Osteocyte (in vitro differentiated cells): ENCODE measurements at regions not wholly inside any gene's neighbourhood (a gene's known extent, or its start where the extent isn't known, plus 50 kb on each side); places are given as distances from the start of the nearest gene placed in this dataset.

Experiments
- DNase-seq: peaks from one replicate; pipeline ENCODE4 v3.0.0; 2021; ENCODE audit warnings: mixed read lengths; ENCODE audit not compliant: unreplicated experiment; ENCODE audit errors: extremely low spot score
- H3K27ac Mint-ChIP-seq: one replicate; pipeline ENCODE4 v1.8.0; 2021; ENCODE audit warnings: mild to moderate bottlenecking, mixed read lengths; ENCODE audit not compliant: unreplicated experiment
- H3K27me3 Mint-ChIP-seq: one replicate; pipeline ENCODE4 v1.8.0; 2021; ENCODE audit warnings: mixed read lengths; ENCODE audit not compliant: unreplicated experiment
- H3K36me3 Mint-ChIP-seq: one replicate; pipeline ENCODE4 v1.8.0; 2021; ENCODE audit warnings: mixed read lengths; ENCODE audit not compliant: unreplicated experiment
- H3K4me1 Mint-ChIP-seq: one replicate; pipeline ENCODE4 v1.8.0; 2021; ENCODE audit warnings: mixed read lengths; ENCODE audit not compliant: unreplicated experiment
- H3K4me3 Mint-ChIP-seq: one replicate; pipeline ENCODE4 v1.8.0; 2021; ENCODE audit warnings: mild to moderate bottlenecking, moderate library complexity, mixed read lengths; ENCODE audit not compliant: unreplicated experiment
- H3K9me3 Mint-ChIP-seq: one replicate; pipeline ENCODE4 v1.8.0; 2021; ENCODE audit warnings: mixed read lengths; ENCODE audit not compliant: unreplicated experiment
- TF ChIP-seq, protein P1 (sequence below): fragments of 200-600 bp; sonication (generic); IDR thresholded peaks from 2 replicates; pipeline ENCODE4 v1.5.0; 2021; ENCODE audit warnings: antibody characterized with exemption, mild to moderate bottlenecking, moderate library complexity

DNA sequence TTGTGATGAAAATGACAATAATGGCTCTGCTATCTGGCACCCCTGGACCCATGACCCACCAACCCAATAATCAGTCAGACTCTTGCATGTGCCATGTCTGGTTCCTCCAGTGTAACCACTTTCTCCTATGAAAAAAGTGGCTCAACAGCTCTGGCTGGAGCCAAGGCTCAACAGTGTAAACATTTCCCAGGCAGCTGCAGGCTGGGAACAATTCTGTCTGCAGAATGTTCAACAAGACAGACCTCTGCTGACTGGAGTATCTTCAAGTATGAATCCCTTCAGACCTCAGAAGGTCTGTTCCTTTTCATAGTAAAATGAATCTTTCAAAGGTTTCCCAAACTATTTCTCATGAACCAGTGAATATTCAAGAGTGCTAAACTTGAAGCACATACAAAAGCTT, 410.1 kb upstream of the HTR2A start:
- Mint-ChIP-seq H3K9me3 (no peaks in the 10 kb centered on the region), H3K36me3 (no peaks in the 10 kb centered on the region), H3K27ac (no peak overlapping the region), H3K4me1 (peaks cover 2% of the 10 kb centered on the region), H3K27me3 (no peaks in the 10 kb centered on the region), H3K4me3 (no peak overlapping the region)
- TF ChIP-seq, protein P1, sequence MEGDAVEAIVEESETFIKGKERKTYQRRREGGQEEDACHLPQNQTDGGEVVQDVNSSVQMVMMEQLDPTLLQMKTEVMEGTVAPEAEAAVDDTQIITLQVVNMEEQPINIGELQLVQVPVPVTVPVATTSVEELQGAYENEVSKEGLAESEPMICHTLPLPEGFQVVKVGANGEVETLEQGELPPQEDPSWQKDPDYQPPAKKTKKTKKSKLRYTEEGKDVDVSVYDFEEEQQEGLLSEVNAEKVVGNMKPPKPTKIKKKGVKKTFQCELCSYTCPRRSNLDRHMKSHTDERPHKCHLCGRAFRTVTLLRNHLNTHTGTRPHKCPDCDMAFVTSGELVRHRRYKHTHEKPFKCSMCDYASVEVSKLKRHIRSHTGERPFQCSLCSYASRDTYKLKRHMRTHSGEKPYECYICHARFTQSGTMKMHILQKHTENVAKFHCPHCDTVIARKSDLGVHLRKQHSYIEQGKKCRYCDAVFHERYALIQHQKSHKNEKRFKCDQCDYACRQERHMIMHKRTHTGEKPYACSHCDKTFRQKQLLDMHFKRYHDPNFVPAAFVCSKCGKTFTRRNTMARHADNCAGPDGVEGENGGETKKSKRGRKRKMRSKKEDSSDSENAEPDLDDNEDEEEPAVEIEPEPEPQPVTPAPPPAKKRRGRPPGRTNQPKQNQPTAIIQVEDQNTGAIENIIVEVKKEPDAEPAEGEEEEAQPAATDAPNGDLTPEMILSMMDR: no peak
- no peak for DNase-seq

DNA sequence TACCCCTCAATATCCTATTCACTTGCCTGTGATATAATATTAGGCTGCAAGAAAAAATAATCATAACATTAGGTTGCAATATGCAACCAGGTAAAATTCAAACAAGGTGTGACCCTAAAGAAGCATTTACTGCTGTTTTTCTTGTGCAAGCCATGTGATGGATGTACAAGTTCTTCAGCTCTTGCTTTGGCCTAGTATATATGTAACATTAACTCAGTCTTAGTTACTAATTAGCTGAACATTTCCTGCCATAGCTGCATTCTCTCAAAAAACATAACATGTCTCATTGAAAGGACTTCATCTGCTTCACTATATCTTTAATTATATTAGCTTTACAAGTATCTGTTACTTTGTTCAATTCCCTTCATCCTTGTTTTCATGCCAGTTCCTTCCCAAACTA, 406.8 kb upstream of the HTR2A start:
- Mint-ChIP-seq H3K36me3 (no peaks in the 10 kb centered on the region), H3K9me3 (no peaks in the 10 kb centered on the region), H3K27ac (no peak overlapping the region), H3K4me1 (no peaks in the 10 kb centered on the region), H3K4me3 (no peak overlapping the region), H3K27me3 (no peaks in the 10 kb centered on the region)
- no peak for DNase-seq
- TF ChIP-seq, protein P1: no peak

DNA sequence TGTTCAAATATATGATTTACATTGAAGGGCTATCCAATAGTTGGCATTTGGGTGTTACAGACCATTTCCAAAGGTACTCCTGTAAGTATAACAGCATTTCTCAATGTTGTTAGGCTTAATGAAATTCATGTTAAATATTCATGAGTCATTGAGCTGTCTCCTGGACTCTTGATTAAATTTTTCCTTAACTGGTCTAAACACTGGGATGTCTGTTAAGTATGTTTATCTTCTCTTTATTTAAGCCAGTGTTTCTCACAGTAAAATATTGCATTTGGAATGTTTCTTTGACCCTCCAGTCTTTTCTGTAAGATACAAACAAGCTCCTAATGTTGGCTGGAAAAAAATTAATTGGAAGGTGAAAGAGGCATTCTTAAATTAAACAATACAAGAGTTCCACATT, 402.5 kb upstream of the HTR2A start:
- no peak for DNase-seq
- Mint-ChIP-seq H3K9me3 (no peaks in the 10 kb centered on the region), H3K27ac (no peak overlapping the region), H3K4me1 (no peaks in the 10 kb centered on the region), H3K36me3 (no peaks in the 10 kb centered on the region), H3K27me3 (peaks cover under 1% of the 10 kb centered on the region), H3K4me3 (no peak overlapping the region)
- TF ChIP-seq, protein P1: no peak

DNA sequence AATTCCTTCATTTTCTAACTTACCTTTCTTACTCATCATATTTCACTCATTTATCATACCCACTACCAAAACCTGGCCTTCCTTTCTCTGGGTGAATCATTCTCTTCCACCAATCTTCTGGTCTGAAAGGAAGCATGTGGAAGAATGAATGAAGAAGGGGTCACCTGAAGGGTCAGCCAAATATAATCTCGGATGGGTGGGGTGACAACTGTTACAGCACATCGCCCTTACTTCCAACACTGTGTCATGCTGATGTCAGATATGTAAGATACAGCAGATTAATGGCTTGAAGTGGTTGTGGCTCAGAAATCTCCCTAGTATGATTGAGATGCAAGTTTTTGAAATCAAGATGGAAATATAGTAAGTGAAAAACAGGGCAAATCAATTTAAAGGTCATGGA, 401.7 kb upstream of the HTR2A start:
- H3K27me3 Mint-ChIP-seq: peaks cover 5% of the 10 kb centered on the region
- H3K36me3 Mint-ChIP-seq: no peaks in the 10 kb centered on the region
- no peaks in the 10 kb centered on the region for H3K9me3 Mint-ChIP-seq
- no peaks in the 10 kb centered on the region for H3K4me1 Mint-ChIP-seq
- no peak overlapping the region for H3K27ac Mint-ChIP-seq
- TF ChIP-seq, protein P1: no peak
- no peak for DNase-seq
- no peak overlapping the region for H3K4me3 Mint-ChIP-seq

DNA sequence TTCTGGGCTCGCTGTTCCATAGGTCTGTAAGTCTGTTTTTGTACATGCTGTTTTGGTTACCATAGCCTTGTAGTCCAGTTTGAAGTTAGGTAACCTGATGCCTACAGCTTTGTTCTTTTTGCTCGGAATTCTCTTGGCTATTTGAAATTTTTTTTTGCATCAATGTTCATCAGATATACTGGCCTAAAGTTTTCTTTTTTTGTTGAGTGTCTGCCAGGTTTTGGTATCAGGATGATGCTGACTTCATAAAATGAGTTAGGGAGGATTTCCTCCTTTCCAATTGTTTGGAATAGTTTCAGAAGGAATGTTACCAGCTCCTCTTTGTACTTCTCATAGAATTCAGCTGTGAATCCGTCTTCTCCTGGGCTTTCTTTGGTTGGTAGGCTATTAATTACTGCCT, 397.8 kb upstream of the HTR2A start:
- Mint-ChIP-seq H3K4me3 (no peak overlapping the region), H3K27ac (no peak overlapping the region), H3K9me3 (no peaks in the 10 kb centered on the region), H3K27me3 (peaks cover 5% of the 10 kb centered on the region), H3K36me3 (no peaks in the 10 kb centered on the region), H3K4me1 (no peaks in the 10 kb centered on the region)
- TF ChIP-seq, protein P1: no peak
- no peak for DNase-seq
